ENCODE measurements at regions not wholly inside any gene's neighbourhood (a gene's known extent, or its start where the extent isn't known, plus 50 kb on each side); places are given as distances from the start of the nearest gene placed in this dataset.

DNA sequence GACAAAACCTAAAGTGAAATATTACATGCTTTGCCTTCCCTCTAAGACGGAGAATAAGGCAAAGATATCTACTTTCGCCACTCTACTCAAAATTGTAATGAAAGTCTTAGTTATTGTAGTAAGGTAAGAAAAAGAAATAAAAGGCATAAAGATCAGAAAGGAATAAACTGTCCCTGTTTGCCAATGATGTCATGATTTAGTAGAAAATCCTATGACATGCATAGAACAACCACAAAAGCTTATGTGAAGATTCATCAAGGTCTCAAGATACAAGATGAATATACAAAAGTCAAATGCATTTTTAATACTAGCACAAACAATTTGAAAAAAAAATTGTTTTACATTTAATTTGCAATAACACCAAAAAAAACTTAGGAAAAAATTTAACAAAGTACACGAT is 64.0 kb upstream of the FOXQ1 start (continued):
- TF ChIP-seq ZBTB4 (CRISPR knock-in tag; IDR thresholded peaks at IDR 0.05): no peak
- no peak for TF ChIP-seq NR2C1 (IDR thresholded peaks at IDR 0.05)
- TF ChIP-seq SMAD1 (IDR thresholded peaks at IDR 0.05; ENCODE audit: low read depth, partially characterized antibody): no peak
- TF ChIP-seq SUZ12 (IDR thresholded peaks at IDR 0.05; ENCODE audit: unreplicated experiment): no peak
- TF ChIP-seq RBBP5 (conservative IDR thresholded peaks at IDR 0.05): no peak
- TF ChIP-seq FOXM1 (IDR thresholded peaks at IDR 0.05; ENCODE audit: low read depth, low read length): no peak
- TF ChIP-seq HSF1 (IDR thresholded peaks at IDR 0.05; ENCODE audit: low read depth, low read length): no peak
- TF ChIP-seq PML (IDR thresholded peaks at IDR 0.05; ENCODE audit: low read length): no peak
- TF ChIP-seq SMARCA5 (IDR thresholded peaks at IDR 0.05): no peak
- no peak for TF ChIP-seq CBX5 (IDR thresholded peaks at IDR 0.05; ENCODE audit: low read depth)

DNA sequence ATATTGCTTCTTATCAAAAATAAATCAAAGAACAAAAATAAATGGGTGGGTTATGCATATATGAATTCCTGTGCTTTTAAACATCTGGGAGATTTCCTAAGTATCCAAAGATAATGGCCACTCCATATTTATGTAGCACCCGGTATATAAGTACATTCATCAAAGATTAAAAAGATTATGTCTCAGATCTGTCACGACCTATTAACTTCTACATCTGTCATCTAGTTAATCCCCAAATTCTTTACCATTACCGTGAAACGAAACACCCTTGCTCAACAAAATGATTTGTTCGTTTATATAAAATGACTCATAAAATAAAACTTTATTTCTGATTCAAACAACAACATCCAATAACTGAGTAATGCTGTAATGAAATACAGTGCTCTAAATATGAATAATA is 64.8 kb upstream of the FOXQ1 start:
- ATAC-seq (no peak), DNase-seq (ENCODE audit: low read depth, low spot score) (no peak), FAIRE-seq (peak; percentile 65)
- ChIA-PET POLR2A (no interaction called here), SMC1A (ENCODE audit: uncharacterized antibody, unreplicated experiment) (no interaction called here), CTCF (interaction anchor here (1.9 kb wide), 1 partner anchor 11 kb away, joined by 6 read pairs; no protein-coding TSS in a partner anchor), RAD21 (ENCODE audit: unreplicated experiment) (no interaction called here)
- peaks cover 0 to 5% of the 10 kb centered on the region in 2 experiments; a peak in 2 of 4 replicates for H3K27me3 ChIP-seq (replicated peaks in 1 of 2; ENCODE audit: control insufficient read depth in 2 of 2, insufficient read depth in 2 of 2, low read length in 1 of 2)
- H3K36me3 ChIP-seq (ENCODE audit: control insufficient read depth in 2 of 2, insufficient read depth in 2 of 2, low read length in 1 of 2): no peaks in the 10 kb centered on the region
- no TSS peak for BruUV-seq (replicated peaks)
- H3K9me3 ChIP-seq (replicated peaks; ENCODE audit: control insufficient read depth, insufficient read depth, low read length): no peaks in the 10 kb centered on the region
- H2AFZ ChIP-seq (ENCODE audit: control insufficient read depth, low read depth, low read length): no peak overlapping the region
- in situ Hi-C loops (cut with MboI): no loop called here
- no peaks in the 10 kb centered on the region for H3K4me1 ChIP-seq (ENCODE audit: control insufficient read depth, insufficient read depth, low read length)
- no peak overlapping the region for H3K4me3 ChIP-seq
- no peaks in the 10 kb centered on the region for H4K20me1 ChIP-seq (ENCODE audit: control insufficient read depth, insufficient read depth)
- H3K9ac ChIP-seq (ENCODE audit: control insufficient read depth, insufficient read depth, low read length): no peak overlapping the region
- no peak overlapping the region for H3K27ac ChIP-seq (ENCODE audit: control insufficient read depth, insufficient read depth)
- intact Hi-C loops (cut with micrococcal nuclease; ENCODE audit: unreplicated experiment): no loop called here
- no peaks in the 10 kb centered on the region for H3K79me2 ChIP-seq (ENCODE audit: control insufficient read depth, insufficient read depth, low read length)
- WGBS (ENCODE audit: insufficient coverage, insufficient replicate concordance, low lambda C conversion rate, missing lambda C conversion rate): 35% methylated on average over 5 of the region's 5 CpGs
- H3K4me2 ChIP-seq (ENCODE audit: control insufficient read depth, insufficient read depth): no peak overlapping the region
- no peak for TF ChIP-seq NR2C1 (IDR thresholded peaks at IDR 0.05)
- no peak for TF ChIP-seq JUNB (IDR thresholded peaks at IDR 0.05)
- TF ChIP-seq YY1 (IDR thresholded peaks at IDR 0.05; ENCODE audit: low read depth, low read length): no peak
- TF ChIP-seq, protein P1, sequence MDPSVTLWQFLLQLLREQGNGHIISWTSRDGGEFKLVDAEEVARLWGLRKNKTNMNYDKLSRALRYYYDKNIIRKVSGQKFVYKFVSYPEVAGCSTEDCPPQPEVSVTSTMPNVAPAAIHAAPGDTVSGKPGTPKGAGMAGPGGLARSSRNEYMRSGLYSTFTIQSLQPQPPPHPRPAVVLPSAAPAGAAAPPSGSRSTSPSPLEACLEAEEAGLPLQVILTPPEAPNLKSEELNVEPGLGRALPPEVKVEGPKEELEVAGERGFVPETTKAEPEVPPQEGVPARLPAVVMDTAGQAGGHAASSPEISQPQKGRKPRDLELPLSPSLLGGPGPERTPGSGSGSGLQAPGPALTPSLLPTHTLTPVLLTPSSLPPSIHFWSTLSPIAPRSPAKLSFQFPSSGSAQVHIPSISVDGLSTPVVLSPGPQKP (IDR thresholded peaks at IDR 0.05; ENCODE audit: low read depth, low read length): no peak
- TF ChIP-seq RB1 (IDR thresholded peaks at IDR 0.05; ENCODE audit: borderline replicate concordance): no peak
- TF ChIP-seq, protein P2, sequence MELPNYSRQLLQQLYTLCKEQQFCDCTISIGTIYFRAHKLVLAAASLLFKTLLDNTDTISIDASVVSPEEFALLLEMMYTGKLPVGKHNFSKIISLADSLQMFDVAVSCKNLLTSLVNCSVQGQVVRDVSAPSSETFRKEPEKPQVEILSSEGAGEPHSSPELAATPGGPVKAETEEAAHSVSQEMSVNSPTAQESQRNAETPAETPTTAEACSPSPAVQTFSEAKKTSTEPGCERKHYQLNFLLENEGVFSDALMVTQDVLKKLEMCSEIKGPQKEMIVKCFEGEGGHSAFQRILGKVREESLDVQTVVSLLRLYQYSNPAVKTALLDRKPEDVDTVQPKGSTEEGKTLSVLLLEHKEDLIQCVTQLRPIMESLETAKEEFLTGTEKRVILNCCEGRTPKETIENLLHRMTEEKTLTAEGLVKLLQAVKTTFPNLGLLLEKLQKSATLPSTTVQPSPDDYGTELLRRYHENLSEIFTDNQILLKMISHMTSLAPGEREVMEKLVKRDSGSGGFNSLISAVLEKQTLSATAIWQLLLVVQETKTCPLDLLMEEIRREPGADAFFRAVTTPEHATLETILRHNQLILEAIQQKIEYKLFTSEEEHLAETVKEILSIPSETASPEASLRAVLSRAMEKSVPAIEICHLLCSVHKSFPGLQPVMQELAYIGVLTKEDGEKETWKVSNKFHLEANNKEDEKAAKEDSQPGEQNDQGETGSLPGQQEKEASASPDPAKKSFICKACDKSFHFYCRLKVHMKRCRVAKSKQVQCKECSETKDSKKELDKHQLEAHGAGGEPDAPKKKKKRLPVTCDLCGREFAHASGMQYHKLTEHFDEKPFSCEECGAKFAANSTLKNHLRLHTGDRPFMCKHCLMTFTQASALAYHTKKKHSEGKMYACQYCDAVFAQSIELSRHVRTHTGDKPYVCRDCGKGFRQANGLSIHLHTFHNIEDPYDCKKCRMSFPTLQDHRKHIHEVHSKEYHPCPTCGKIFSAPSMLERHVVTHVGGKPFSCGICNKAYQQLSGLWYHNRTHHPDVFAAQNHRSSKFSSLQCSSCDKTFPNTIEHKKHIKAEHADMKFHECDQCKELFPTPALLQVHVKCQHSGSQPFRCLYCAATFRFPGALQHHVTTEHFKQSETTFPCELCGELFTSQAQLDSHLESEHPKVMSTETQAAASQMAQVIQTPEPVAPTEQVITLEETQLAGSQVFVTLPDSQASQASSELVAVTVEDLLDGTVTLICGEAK (IDR thresholded peaks at IDR 0.05; ENCODE audit: borderline replicate concordance): no peak
- no peak for TF ChIP-seq YBX1 (IDR thresholded peaks at IDR 0.05)

Measured in GM12878 (cell line).